ENCODE measurements at regions not wholly inside any gene's neighbourhood (a gene's known extent, or its start where the extent isn't known, plus 50 kb on each side); places are given as distances from the start of the nearest gene placed in this dataset.
"Not testable (repeated sequence)": the region's sequence is repeated elsewhere in the genome, so short reads cannot be mapped to it uniquely, and the experiment has no call there.

GRCh38 chrX:138777908-138778575 is 66.5 kb upstream of the FGF13 start:
- POLR2A ChIA-PET; DNase-seq (ENCODE audit: low spot score); H4K20me1 ChIP-seq (ENCODE audit: insufficient read depth, low read length); H3K79me2 ChIP-seq (ENCODE audit: insufficient read depth, low read depth, low read length); H3K4me2 ChIP-seq (ENCODE audit: low read length); CTCF ChIA-PET (ENCODE audit: unreplicated experiment); H3K27ac ChIP-seq (ENCODE audit: low read depth, low read length, poor library complexity, severe bottlenecking); H3K9me2 ChIP-seq (ENCODE audit: insufficient read depth, low read length); H3K4me3 ChIP-seq (ENCODE audit: low read depth, low read length, poor library complexity, severe bottlenecking); H3K9me3 ChIP-seq (ENCODE audit: low read length); H3K4me1 ChIP-seq (ENCODE audit: insufficient read depth, low read length, poor library complexity, severe bottlenecking); BruUV-seq (replicated peaks); H3K36me3 ChIP-seq (ENCODE audit: insufficient read depth, low read length); H2AFZ ChIP-seq (ENCODE audit: low read length): not testable (repeated sequence)
- intact Hi-C loops (cut with micrococcal nuclease; ENCODE audit: unreplicated experiment): loop anchor here (10.0 kb wide), 1 partner anchor 787 kb away; no protein-coding TSS in a partner anchor

DNA sequence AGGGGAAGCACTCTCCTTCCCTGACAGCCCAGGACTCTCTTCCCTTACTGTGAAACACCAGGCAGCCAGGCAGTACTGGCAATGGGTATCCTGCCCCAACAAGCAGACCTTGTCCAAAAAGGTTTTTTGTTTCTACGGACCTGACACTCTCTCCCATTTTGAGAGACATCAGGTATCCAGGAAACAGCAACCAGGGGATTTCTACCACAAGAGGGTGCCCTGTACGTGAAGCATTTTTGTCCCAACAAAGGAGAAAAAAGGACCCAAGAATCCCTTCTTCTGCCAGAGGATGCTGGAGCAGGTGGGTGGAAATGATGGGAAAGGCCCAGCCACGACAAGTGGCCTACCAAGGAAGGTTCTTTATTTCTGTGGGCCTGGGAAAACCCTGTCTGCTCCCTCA is 65.7 kb upstream of the FGF13 start:
- TF ChIP-seq EZH2phosphoT487 (IDR thresholded peaks at IDR 0.05; ENCODE audit: borderline replicate concordance, low read depth, low read length): no peak
- TF ChIP-seq CTCF (conservative IDR thresholded peaks at IDR 0.05; ENCODE audit: low read length): no peak
- Histone ChIP-seq H3K79me2 (ENCODE audit: insufficient read depth, low read depth, low read length) (no peaks in the 10 kb centered on the region), H3K4me3 (ENCODE audit: low read depth, low read length, poor library complexity, severe bottlenecking) (no peak overlapping the region), H2AFZ (ENCODE audit: low read length) (no peak overlapping the region), H4K20me1 (ENCODE audit: insufficient read depth, low read length) (no peaks in the 10 kb centered on the region), H3K4me2 (ENCODE audit: low read length) (no peak overlapping the region), H3K9me3 (ENCODE audit: low read length) (no peaks in the 10 kb centered on the region), H3K36me3 (ENCODE audit: insufficient read depth, low read length) (no peaks in the 10 kb centered on the region), H3K4me1 (ENCODE audit: insufficient read depth, low read length, poor library complexity, severe bottlenecking) (no peaks in the 10 kb centered on the region), H3K9me2 (ENCODE audit: insufficient read depth, low read length) (no peaks in the 10 kb centered on the region), H3K27ac (ENCODE audit: low read depth, low read length, poor library complexity, severe bottlenecking) (no peak overlapping the region)
- no TSS peak for BruUV-seq (replicated peaks)
- CTCF ChIA-PET (ENCODE audit: unreplicated experiment): no interaction called here
- DNase-seq (ENCODE audit: low spot score): no peak
- intact Hi-C loops (cut with micrococcal nuclease; ENCODE audit: unreplicated experiment): loop anchor here (10.0 kb wide), 1 partner anchor 788 kb away; no protein-coding TSS in a partner anchor
- POLR2A ChIA-PET: no interaction called here

- no peak overlapping the region for H3K27ac ChIP-seq (ENCODE audit: low read depth, low read length, poor library complexity, severe bottlenecking)
- POLR2A ChIA-PET: no interaction called here
- no TSS peak for BruUV-seq (replicated peaks)
- CTCF ChIA-PET (ENCODE audit: unreplicated experiment): no interaction called here
- H3K79me2 ChIP-seq (ENCODE audit: insufficient read depth, low read depth, low read length): no peaks in the 10 kb centered on the region
- H2AFZ ChIP-seq (ENCODE audit: low read length): no peak overlapping the region
- H3K9me2 ChIP-seq (ENCODE audit: insufficient read depth, low read length): no peaks in the 10 kb centered on the region
- H3K4me3 ChIP-seq (ENCODE audit: low read depth, low read length, poor library complexity, severe bottlenecking): no peak overlapping the region
- H4K20me1 ChIP-seq (ENCODE audit: insufficient read depth, low read length): no peaks in the 10 kb centered on the region
- H3K4me2 ChIP-seq (ENCODE audit: low read length): no peak overlapping the region
- TF ChIP-seq CTCF (conservative IDR thresholded peaks at IDR 0.05; ENCODE audit: low read length): peak; percentile 67
- no peak for TF ChIP-seq EZH2phosphoT487 (IDR thresholded peaks at IDR 0.05; ENCODE audit: borderline replicate concordance, low read depth, low read length)
- peak; percentile 7 for DNase-seq (ENCODE audit: low spot score)
- H3K4me1 ChIP-seq (ENCODE audit: insufficient read depth, low read length, poor library complexity, severe bottlenecking): no peaks in the 10 kb centered on the region
- intact Hi-C loops (cut with micrococcal nuclease; ENCODE audit: unreplicated experiment): loop anchor here (10.0 kb wide), 1 partner anchor 789 kb away; no protein-coding TSS in a partner anchor
- H3K9me3 ChIP-seq (ENCODE audit: low read length): no peaks in the 10 kb centered on the region
- H3K36me3 ChIP-seq (ENCODE audit: insufficient read depth, low read length): no peaks in the 10 kb centered on the region
These were observed 64.0 kb upstream of the FGF13 start for GRCh38 chrX:138775517-138775916.
